Panc1 (cell line): ENCODE measurements at regions not wholly inside any gene's neighbourhood (a gene's known extent, or its start where the extent isn't known, plus 50 kb on each side); places are given as distances from the start of the nearest gene placed in this dataset.

Experiments used
- ATAC-seq: fragments of 200-7000 bp; cut with Tn5 transposase; 2 replicates; pipeline ENCODE4 v1.9.1; 2020; ENCODE audit warnings: mild to moderate bottlenecking, moderate library complexity
- BruUV-seq: library from RNA; stranded (reverse); fragments of 400-500 nt; replicated peaks from 2 replicates; lab custom pipeline; 2021; lab: Mats Ljungman, UMichigan
- CTCF ChIA-PET: fragments of 300-600 bp; sonication (Branson Sonifier 250); formaldehyde crosslinking; loops from one replicate; lab custom pipeline; 2022; ENCODE audit warnings: antibody characterized with exemption; lab: Charles Lee
- POLR2A ChIA-PET: fragments of 300-600 bp; sonication (Branson Sonifier 250); formaldehyde crosslinking; loops from one replicate; lab custom pipeline; 2022; ENCODE audit warnings: antibody characterized with exemption; lab: Charles Lee
- DNase-seq: peaks from one replicate; pipeline ENCODE4 v3.0.0-alpha.2; 2010; ENCODE audit warnings: low read depth, low spot score
- H3K27ac ChIP-seq: 2 replicates; pipeline ENCODE4 v1.5.1; 2011; ENCODE audit warnings: mild to moderate bottlenecking, low read length, inconsistent platforms
- H3K27me3 ChIP-seq: fragments of 200-500 bp; sonication (Bioruptor generic); 2 replicates; pipeline ENCODE4 v1.6.0; 2014; ENCODE audit warnings: low read length, inconsistent platforms; ENCODE audit not compliant: control insufficient read depth, insufficient read depth
- H3K36me3 ChIP-seq: fragments of 200-500 bp; sonication (Bioruptor generic); 2 replicates; pipeline ENCODE4 v1.5.1; 2014; ENCODE audit warnings: inconsistent platforms, mild to moderate bottlenecking, low read length, moderate library complexity; ENCODE audit not compliant: control insufficient read depth, insufficient read depth
- H3K4me1 ChIP-seq: 2 replicates; pipeline ENCODE4 v1.5.1; 2011; ENCODE audit warnings: inconsistent platforms, mild to moderate bottlenecking, low read length, moderate library complexity; ENCODE audit not compliant: control insufficient read depth, insufficient read depth
- H3K4me3 ChIP-seq, 2 experiments: 2 replicates each; pipeline ENCODE4 v1.5.1; 2011 to 2012; ENCODE audit warnings: low read depth in 2 of 2, low read length in 2 of 2, mild to moderate bottlenecking in 2 of 2, inconsistent platforms in 1 of 2, moderate library complexity in 1 of 2
- H3K9me3 ChIP-seq: fragments of 200-500 bp; sonication (Bioruptor generic); 2 replicates; pipeline ENCODE4 v1.5.1; 2014; ENCODE audit warnings: low read depth, mild to moderate bottlenecking, inconsistent platforms, low read length, moderate library complexity; ENCODE audit not compliant: control insufficient read depth, insufficient read depth
- POLR2AphosphoS5 ChIP-seq: IDR thresholded peaks from 2 replicates; pipeline ENCODE4 v1.6.1; 2012; ENCODE audit warnings: mild to moderate bottlenecking, low read depth, low read length, moderate library complexity
- SIN3A ChIP-seq: IDR thresholded peaks from 2 replicates; pipeline ENCODE4 v1.6.1; 2012; ENCODE audit warnings: low read depth, mild to moderate bottlenecking, low read length, moderate library complexity, borderline replicate concordance; ENCODE audit not compliant: insufficient read depth
- TCF7L2 ChIP-seq: IDR thresholded peaks from 2 replicates; pipeline ENCODE4 v1.6.1; 2011; ENCODE audit warnings: mild to moderate bottlenecking, low read depth, low read length, inconsistent platforms
- in situ Hi-C: cut with HindIII; loops from 2 replicates; pipeline ENCODE4 v1.10.0; 2016; ENCODE audit warnings: low sequenced_read_pairs, low pct_unique_long_range_greater_than_20kb
- intact Hi-C: fragments of 100-400 bp; cut with micrococcal nuclease; formaldehyde crosslinking; loops from one replicate; pipeline ENCODE4 v1.10.0; 2022; ENCODE audit not compliant: unreplicated experiment
- TF ChIP-seq, protein P1 (sequence below): fragments of 450-650 bp; IDR thresholded peaks from 2 replicates; pipeline ENCODE4 v1.5.1; 2017; ENCODE audit warnings: mild to moderate bottlenecking
- TF ChIP-seq, protein P2 (sequence below), 2 experiments: IDR thresholded peaks; 2 replicates each; pipeline ENCODE4 v1.6.1; 2011 to 2012; ENCODE audit warnings: low read depth in 2 of 2, control low read depth in 1 of 2, low read length in 1 of 2, mild to moderate bottlenecking in 1 of 2, moderate library complexity in 1 of 2; ENCODE audit not compliant: insufficient read depth in 1 of 2

DNA sequence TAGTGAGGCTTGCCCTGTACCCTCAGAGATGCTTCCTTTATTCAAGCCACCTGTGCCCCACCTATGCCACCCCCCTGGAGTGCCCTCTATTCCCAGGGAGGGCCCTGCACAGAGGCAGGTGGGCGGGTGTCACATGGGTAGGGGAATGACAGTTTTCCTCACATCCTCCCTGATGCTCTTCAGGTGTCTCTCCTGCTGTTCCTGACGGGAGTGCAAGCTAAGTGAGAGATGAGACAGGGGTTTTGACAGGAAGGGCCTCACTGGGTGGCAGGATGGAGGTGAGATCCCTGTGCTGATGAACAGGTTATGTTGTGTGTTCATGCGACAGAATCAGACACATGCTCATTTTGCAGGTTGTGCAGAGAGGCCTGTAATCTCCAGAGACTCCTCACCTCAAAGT is 164.1 kb upstream of the CHD6 start:
- TF ChIP-seq SIN3A (no peak), POLR2AphosphoS5 (no peak), TCF7L2 (no peak)
- TF ChIP-seq, protein P1, sequence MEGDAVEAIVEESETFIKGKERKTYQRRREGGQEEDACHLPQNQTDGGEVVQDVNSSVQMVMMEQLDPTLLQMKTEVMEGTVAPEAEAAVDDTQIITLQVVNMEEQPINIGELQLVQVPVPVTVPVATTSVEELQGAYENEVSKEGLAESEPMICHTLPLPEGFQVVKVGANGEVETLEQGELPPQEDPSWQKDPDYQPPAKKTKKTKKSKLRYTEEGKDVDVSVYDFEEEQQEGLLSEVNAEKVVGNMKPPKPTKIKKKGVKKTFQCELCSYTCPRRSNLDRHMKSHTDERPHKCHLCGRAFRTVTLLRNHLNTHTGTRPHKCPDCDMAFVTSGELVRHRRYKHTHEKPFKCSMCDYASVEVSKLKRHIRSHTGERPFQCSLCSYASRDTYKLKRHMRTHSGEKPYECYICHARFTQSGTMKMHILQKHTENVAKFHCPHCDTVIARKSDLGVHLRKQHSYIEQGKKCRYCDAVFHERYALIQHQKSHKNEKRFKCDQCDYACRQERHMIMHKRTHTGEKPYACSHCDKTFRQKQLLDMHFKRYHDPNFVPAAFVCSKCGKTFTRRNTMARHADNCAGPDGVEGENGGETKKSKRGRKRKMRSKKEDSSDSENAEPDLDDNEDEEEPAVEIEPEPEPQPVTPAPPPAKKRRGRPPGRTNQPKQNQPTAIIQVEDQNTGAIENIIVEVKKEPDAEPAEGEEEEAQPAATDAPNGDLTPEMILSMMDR: no peak
- TF ChIP-seq, protein P2, sequence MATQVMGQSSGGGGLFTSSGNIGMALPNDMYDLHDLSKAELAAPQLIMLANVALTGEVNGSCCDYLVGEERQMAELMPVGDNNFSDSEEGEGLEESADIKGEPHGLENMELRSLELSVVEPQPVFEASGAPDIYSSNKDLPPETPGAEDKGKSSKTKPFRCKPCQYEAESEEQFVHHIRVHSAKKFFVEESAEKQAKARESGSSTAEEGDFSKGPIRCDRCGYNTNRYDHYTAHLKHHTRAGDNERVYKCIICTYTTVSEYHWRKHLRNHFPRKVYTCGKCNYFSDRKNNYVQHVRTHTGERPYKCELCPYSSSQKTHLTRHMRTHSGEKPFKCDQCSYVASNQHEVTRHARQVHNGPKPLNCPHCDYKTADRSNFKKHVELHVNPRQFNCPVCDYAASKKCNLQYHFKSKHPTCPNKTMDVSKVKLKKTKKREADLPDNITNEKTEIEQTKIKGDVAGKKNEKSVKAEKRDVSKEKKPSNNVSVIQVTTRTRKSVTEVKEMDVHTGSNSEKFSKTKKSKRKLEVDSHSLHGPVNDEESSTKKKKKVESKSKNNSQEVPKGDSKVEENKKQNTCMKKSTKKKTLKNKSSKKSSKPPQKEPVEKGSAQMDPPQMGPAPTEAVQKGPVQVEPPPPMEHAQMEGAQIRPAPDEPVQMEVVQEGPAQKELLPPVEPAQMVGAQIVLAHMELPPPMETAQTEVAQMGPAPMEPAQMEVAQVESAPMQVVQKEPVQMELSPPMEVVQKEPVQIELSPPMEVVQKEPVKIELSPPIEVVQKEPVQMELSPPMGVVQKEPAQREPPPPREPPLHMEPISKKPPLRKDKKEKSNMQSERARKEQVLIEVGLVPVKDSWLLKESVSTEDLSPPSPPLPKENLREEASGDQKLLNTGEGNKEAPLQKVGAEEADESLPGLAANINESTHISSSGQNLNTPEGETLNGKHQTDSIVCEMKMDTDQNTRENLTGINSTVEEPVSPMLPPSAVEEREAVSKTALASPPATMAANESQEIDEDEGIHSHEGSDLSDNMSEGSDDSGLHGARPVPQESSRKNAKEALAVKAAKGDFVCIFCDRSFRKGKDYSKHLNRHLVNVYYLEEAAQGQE (IDR thresholded peaks at IDR 0.05; ENCODE audit: insufficient read depth in 1 of 2, low read depth in 2 of 2, low read length in 1 of 2): no peak
- Histone ChIP-seq H3K4me3 (no peak overlapping the region), H3K27ac (no peak overlapping the region), H3K27me3 (no peaks in the 10 kb centered on the region), H3K4me1 (no peaks in the 10 kb centered on the region), H3K36me3 (no peaks in the 10 kb centered on the region), H3K9me3 (no peaks in the 10 kb centered on the region)
- in situ Hi-C loops: no loop called here
- ChIA-PET CTCF (no interaction called here), POLR2A (no interaction called here)
- DNase-seq: no peak
- ATAC-seq: no peak
- BruUV-seq: no TSS peak
- intact Hi-C loops: no loop called here

DNA sequence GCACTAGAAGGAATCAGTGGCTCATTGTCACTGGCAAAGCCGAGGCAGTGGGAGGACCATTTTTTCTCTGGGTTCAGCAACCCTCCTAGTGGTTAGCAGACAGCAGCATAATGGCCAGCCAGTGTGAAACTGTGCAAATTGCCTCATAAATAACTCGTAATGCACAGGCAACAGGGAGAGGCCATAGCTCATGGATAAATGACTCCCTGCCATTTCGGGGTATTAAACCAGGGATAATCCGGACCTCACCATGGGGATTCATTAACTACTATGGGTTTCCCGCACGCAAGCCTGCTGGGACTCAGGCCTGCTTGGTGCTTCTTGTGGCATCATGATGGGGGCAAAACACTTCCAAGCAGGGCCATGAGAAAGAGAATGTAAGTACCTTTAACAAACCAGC is 158.2 kb upstream of the CHD6 start:
- ChIA-PET POLR2A (no interaction called here), CTCF (no interaction called here)
- intact Hi-C loops (no loop called here), in situ Hi-C loops (no loop called here)
- H3K27ac ChIP-seq: no peak overlapping the region
- no peaks in the 10 kb centered on the region for H3K4me1 ChIP-seq
- no peaks in the 10 kb centered on the region for H3K36me3 ChIP-seq
- H3K4me3 ChIP-seq: no peak overlapping the region
- no TSS peak for BruUV-seq
- DNase-seq (no peak), ATAC-seq (no peak)
- no peaks in the 10 kb centered on the region for H3K9me3 ChIP-seq
- peaks cover 7% of the 10 kb centered on the region for H3K27me3 ChIP-seq
- TF ChIP-seq, protein P2 (IDR thresholded peaks at IDR 0.05; ENCODE audit: insufficient read depth in 1 of 2, low read depth in 2 of 2, low read length in 1 of 2): no peak
